ENCODE measurements at regions not wholly inside any gene's neighbourhood (a gene's known extent, or its start where the extent isn't known, plus 50 kb on each side); places are given as distances from the start of the nearest gene placed in this dataset.
"Not testable (repeated sequence)": the region's sequence is repeated elsewhere in the genome, so short reads cannot be mapped to it uniquely, and the experiment has no call there.

- H2AFZ ChIP-seq (ENCODE audit: low read length): peak overlapping the region; percentile 59; the same call in 1 of the 2 replicates
- no peaks in the 10 kb centered on the region for H3K9me2 ChIP-seq (ENCODE audit: insufficient read depth, low read length)
- no peak for DNase-seq (ENCODE audit: low spot score)
- H3K9me3 ChIP-seq (ENCODE audit: low read length): peaks cover 15% of the 10 kb centered on the region
- TF ChIP-seq CTCF (conservative IDR thresholded peaks at IDR 0.05; ENCODE audit: low read length) (no peak), EZH2phosphoT487 (IDR thresholded peaks at IDR 0.05; ENCODE audit: borderline replicate concordance, low read depth, low read length) (no peak)
- no TSS peak for BruUV-seq (replicated peaks)
- H3K4me3 ChIP-seq (ENCODE audit: low read depth, low read length, poor library complexity, severe bottlenecking): no peak overlapping the region
- H3K27ac ChIP-seq (ENCODE audit: low read depth, low read length, poor library complexity, severe bottlenecking): no peak overlapping the region
- no peaks in the 10 kb centered on the region for H3K79me2 ChIP-seq (ENCODE audit: insufficient read depth, low read depth, low read length)
- CTCF ChIA-PET (ENCODE audit: unreplicated experiment): no interaction called here
- intact Hi-C loops (cut with micrococcal nuclease; ENCODE audit: unreplicated experiment): no loop called here
- H3K4me1 ChIP-seq (ENCODE audit: insufficient read depth, low read length, poor library complexity, severe bottlenecking): no peaks in the 10 kb centered on the region
- no peak overlapping the region for H3K4me2 ChIP-seq (ENCODE audit: low read length)
- no peaks in the 10 kb centered on the region for H4K20me1 ChIP-seq (ENCODE audit: insufficient read depth, low read length)
- no peaks in the 10 kb centered on the region for H3K36me3 ChIP-seq (ENCODE audit: insufficient read depth, low read length)
- POLR2A ChIA-PET: no interaction called here
These were observed 52.0 kb upstream of the CPM start for GRCh38 chr12:68984796-68985573.

GRCh38 chr12:68997526-68997925, 64.6 kb upstream of the CPM start:
- 0 out of 2 replicates have a peak overlapping the region, but pooled peaks have one; percentile 0 for H2AFZ ChIP-seq (ENCODE audit: low read length)
- DNase-seq (ENCODE audit: low spot score); intact Hi-C loops (cut with micrococcal nuclease; ENCODE audit: unreplicated experiment); CTCF ChIA-PET (ENCODE audit: unreplicated experiment); H3K36me3 ChIP-seq (ENCODE audit: insufficient read depth, low read length); H3K9me2 ChIP-seq (ENCODE audit: insufficient read depth, low read length); BruUV-seq (replicated peaks); H3K27ac ChIP-seq (ENCODE audit: low read depth, low read length, poor library complexity, severe bottlenecking); H4K20me1 ChIP-seq (ENCODE audit: insufficient read depth, low read length); H3K4me2 ChIP-seq (ENCODE audit: low read length); H3K4me1 ChIP-seq (ENCODE audit: insufficient read depth, low read length, poor library complexity, severe bottlenecking); H3K4me3 ChIP-seq (ENCODE audit: low read depth, low read length, poor library complexity, severe bottlenecking); H3K79me2 ChIP-seq (ENCODE audit: insufficient read depth, low read depth, low read length); H3K9me3 ChIP-seq (ENCODE audit: low read length): not testable (repeated sequence)
- POLR2A ChIA-PET: interaction anchor here (0.6 to 1.1 kb wide), 3 partner anchors 11 to 459 kb away, joined by 3 to 9 read pairs (median 3); no protein-coding TSS in a partner anchor

GRCh38 chr12:68998041-68998440, 65.1 kb upstream of the CPM start:
- peak; percentile 7 for DNase-seq (ENCODE audit: low spot score)
- CTCF ChIA-PET (ENCODE audit: unreplicated experiment): no interaction called here
- Histone ChIP-seq H3K4me2 (ENCODE audit: low read length) (no peak overlapping the region), H3K79me2 (ENCODE audit: insufficient read depth, low read depth, low read length) (no peaks in the 10 kb centered on the region), H3K9me3 (ENCODE audit: low read length) (peaks cover 7% of the 10 kb centered on the region; the same call in 1 of the 2 replicates), H3K36me3 (ENCODE audit: insufficient read depth, low read length) (no peaks in the 10 kb centered on the region), H2AFZ (ENCODE audit: low read length) (0 out of 2 replicates have a peak overlapping the region, but pooled peaks have one; percentile 0), H4K20me1 (ENCODE audit: insufficient read depth, low read length) (no peaks in the 10 kb centered on the region), H3K27ac (ENCODE audit: low read depth, low read length, poor library complexity, severe bottlenecking) (no peak overlapping the region), H3K4me3 (ENCODE audit: low read depth, low read length, poor library complexity, severe bottlenecking) (no peak overlapping the region), H3K4me1 (ENCODE audit: insufficient read depth, low read length, poor library complexity, severe bottlenecking) (no peaks in the 10 kb centered on the region), H3K9me2 (ENCODE audit: insufficient read depth, low read length) (no peaks in the 10 kb centered on the region)
- intact Hi-C loops (cut with micrococcal nuclease; ENCODE audit: unreplicated experiment): no loop called here
- no peak for TF ChIP-seq CTCF (conservative IDR thresholded peaks at IDR 0.05; ENCODE audit: low read length)
- TF ChIP-seq EZH2phosphoT487 (IDR thresholded peaks at IDR 0.05; ENCODE audit: borderline replicate concordance, low read depth, low read length): no peak
- no TSS peak for BruUV-seq (replicated peaks)
- POLR2A ChIA-PET: interaction anchor here (0.6 to 1.1 kb wide), 4 partner anchors 10 to 460 kb away, joined by 3 to 9 read pairs (median 3); no protein-coding TSS in a partner anchor
